ENCODE measurements at regions not wholly inside any gene's neighbourhood (a gene's known extent, or its start where the extent isn't known, plus 50 kb on each side); places are given as distances from the start of the nearest gene placed in this dataset.

DNA sequence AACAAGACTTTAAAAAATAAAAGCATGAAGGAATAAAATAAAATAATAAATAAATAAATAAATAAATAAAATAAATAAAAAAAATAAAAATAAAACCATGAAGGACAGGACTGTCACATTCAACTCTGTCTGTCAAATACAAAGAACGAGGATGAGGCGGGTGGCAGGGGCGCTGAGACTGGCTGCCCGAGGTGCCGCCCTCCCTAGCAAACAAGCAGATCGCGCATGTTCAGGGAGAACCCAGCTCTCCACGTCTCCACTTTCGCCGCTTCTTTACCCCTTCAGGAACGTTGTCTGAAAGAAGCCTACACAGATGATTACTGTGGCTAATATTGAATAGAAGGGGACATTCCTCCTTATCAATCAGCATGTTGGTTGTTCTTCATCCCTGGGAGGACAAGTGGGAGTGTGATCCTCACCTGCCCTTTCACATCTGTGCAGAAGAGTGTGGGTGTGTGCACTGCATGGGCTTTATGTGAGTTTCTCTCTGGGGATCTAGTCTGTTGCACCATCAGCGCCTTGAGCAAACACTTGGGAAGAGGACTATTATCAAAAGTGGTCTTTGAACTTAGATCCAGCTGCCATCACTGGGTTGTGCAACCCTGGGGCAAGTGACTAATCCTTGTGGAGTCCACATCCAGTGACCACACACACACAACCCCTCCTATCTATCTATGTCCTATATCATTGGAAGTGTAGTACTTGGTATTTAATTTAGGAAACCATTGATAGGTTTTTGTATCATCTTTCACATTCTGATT is 399.2 kb downstream of the IRX2 start:
- Histone ChIP-seq H2BK12ac (ENCODE audit: low read depth, low read length) (no peak overlapping the region), H2BK20ac (ENCODE audit: low read length) (no peak overlapping the region), H3K79me2 (ENCODE audit: control insufficient read depth in 1 of 2, insufficient read depth in 2 of 2, low read length in 2 of 2) (no peaks in the 10 kb centered on the region), H3K9me3 (ENCODE audit: insufficient read depth in 2 of 2, low read depth in 1 of 2, low read length in 1 of 2) (0 out of 4 replicates have a peak, but pooled peaks cover under 1 to 3% of the 10 kb centered on the region in 2 experiments), H3K27me3 (replicated peaks in 1 of 4; ENCODE audit: control insufficient read depth in 3 of 4, extremely low read depth in 1 of 4, insufficient read depth in 3 of 4, low read length in 3 of 4) (no peaks in the 10 kb centered on the region), H3K4me3 (ENCODE audit: extremely low read depth in 1 of 4, insufficient read depth in 2 of 4, low read depth in 3 of 4, low read length in 4 of 4) (no peak overlapping the region), H3K56ac (replicated peaks; ENCODE audit: insufficient read length, low read depth, low read length) (no peak overlapping the region), H3K23ac (ENCODE audit: insufficient read length) (no peak overlapping the region), H4K91ac (replicated peaks; ENCODE audit: insufficient read length, low read length) (no peak overlapping the region), H2AK5ac (ENCODE audit: low read depth, low read length) (no peak overlapping the region), H3K9ac (replicated peaks in 1 of 4; ENCODE audit: extremely low read depth in 1 of 4, low read depth in 3 of 4, low read length in 3 of 4) (no peak overlapping the region), H3K4ac (replicated peaks; ENCODE audit: insufficient read length, low read depth, low read length) (no peak overlapping the region), H4K20me1 (replicated peaks in 1 of 2; ENCODE audit: control insufficient read depth in 1 of 2, insufficient read depth in 2 of 2, low read length in 2 of 2) (no peaks in the 10 kb centered on the region), H2BK15ac (ENCODE audit: low read length) (no peak overlapping the region), H3K79me1 (ENCODE audit: low read depth, low read length) (no peaks in the 10 kb centered on the region), H4K5ac (ENCODE audit: insufficient read length, low read depth, low read length) (no peak overlapping the region), H3K4me2 (ENCODE audit: insufficient read depth in 1 of 2, low read depth in 2 of 2, low read length in 2 of 2) (no peak overlapping the region), H3K18ac (ENCODE audit: extremely low read depth, low read length) (no peak overlapping the region), H3K14ac (ENCODE audit: insufficient read length) (no peak overlapping the region), H3K4me1 (replicated peaks in 1 of 4; ENCODE audit: control insufficient read depth in 3 of 4, insufficient read depth in 4 of 4, low read length in 3 of 4) (no peaks in the 10 kb centered on the region), H3K36me3 (ENCODE audit: control insufficient read depth in 2 of 4, insufficient read depth in 4 of 4, low read length in 3 of 4) (no peaks in the 10 kb centered on the region), H2BK5ac (ENCODE audit: low read depth, low read length) (no peak overlapping the region), H2BK120ac (replicated peaks; ENCODE audit: low read depth, low read length) (no peak overlapping the region), H4K8ac (ENCODE audit: extremely low read depth, insufficient read depth, low read length) (no peak overlapping the region), H2AFZ (ENCODE audit: low read length) (no peak overlapping the region), H3K23me2 (ENCODE audit: low read depth, low read length) (no peaks in the 10 kb centered on the region), H3K27ac (ENCODE audit: low read depth, low read length) (no peak overlapping the region)
- ChIA-PET POLR2A (ENCODE audit: partially characterized antibody) (no interaction called here), CTCF (ENCODE audit: partially characterized antibody) (interaction anchor here (0.7 kb wide), 1 partner anchor 333 kb away, joined by 3 read pairs; no protein-coding TSS in a partner anchor)
- WGBS, 2 experiments (ENCODE audit: extremely low coverage in 1 of 2, insufficient coverage in 1 of 2, insufficient read length in 1 of 2, insufficient replicate concordance in 2 of 2, low coverage in 1 of 2, low lambda C conversion rate in 2 of 2, missing lambda C conversion rate in 1 of 2) = 85% methylated on average over 12 of the region's 12 CpGs; no CpG with 5 or more reads in 1 of the 2 experiments
- FAIRE-seq (no peak), DNase-seq (ENCODE audit: low read depth in 1 of 2, low spot score in 2 of 2) (no peak)
- TF ChIP-seq KDM1A (IDR thresholded peaks at IDR 0.05; ENCODE audit: borderline replicate concordance, low read length) (no peak), TBP (IDR thresholded peaks at IDR 0.05; ENCODE audit: low read depth, low read length) (no peak), HDAC2 (IDR thresholded peaks at IDR 0.05; ENCODE audit: borderline replicate concordance in 1 of 2, low read depth in 2 of 2, low read length in 2 of 2) (no peak), PHF8 (conservative IDR thresholded peaks at IDR 0.05; ENCODE audit: low read depth, low read length) (no peak), NRF1 (IDR thresholded peaks at IDR 0.05; ENCODE audit: low read depth, low read length) (no peak), TEAD4 (IDR thresholded peaks at IDR 0.05; ENCODE audit: low read depth, low read length) (no peak), EGR1 (IDR thresholded peaks at IDR 0.05; ENCODE audit: borderline replicate concordance, low read depth, low read length) (no peak), SP1 (IDR thresholded peaks at IDR 0.05; ENCODE audit: low read depth, low read length) (no peak), RNF2 (IDR thresholded peaks at IDR 0.05; ENCODE audit: borderline replicate concordance, low read depth, low read length, missing control alignments, poor library complexity, severe bottlenecking) (no peak)
- TF ChIP-seq, protein P1, sequence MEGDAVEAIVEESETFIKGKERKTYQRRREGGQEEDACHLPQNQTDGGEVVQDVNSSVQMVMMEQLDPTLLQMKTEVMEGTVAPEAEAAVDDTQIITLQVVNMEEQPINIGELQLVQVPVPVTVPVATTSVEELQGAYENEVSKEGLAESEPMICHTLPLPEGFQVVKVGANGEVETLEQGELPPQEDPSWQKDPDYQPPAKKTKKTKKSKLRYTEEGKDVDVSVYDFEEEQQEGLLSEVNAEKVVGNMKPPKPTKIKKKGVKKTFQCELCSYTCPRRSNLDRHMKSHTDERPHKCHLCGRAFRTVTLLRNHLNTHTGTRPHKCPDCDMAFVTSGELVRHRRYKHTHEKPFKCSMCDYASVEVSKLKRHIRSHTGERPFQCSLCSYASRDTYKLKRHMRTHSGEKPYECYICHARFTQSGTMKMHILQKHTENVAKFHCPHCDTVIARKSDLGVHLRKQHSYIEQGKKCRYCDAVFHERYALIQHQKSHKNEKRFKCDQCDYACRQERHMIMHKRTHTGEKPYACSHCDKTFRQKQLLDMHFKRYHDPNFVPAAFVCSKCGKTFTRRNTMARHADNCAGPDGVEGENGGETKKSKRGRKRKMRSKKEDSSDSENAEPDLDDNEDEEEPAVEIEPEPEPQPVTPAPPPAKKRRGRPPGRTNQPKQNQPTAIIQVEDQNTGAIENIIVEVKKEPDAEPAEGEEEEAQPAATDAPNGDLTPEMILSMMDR (IDR thresholded peaks at IDR 0.05; ENCODE audit: control extremely low read depth in 1 of 3, insufficient read depth in 1 of 3, low read depth in 1 of 3, low read length in 3 of 3) = no peak

Data from H1 (cell line).